GM12878 (cell line): ENCODE measurements at regions not wholly inside any gene's neighbourhood (a gene's known extent, or its start where the extent isn't known, plus 50 kb on each side); places are given as distances from the start of the nearest gene placed in this dataset.

Source experiments
- ATAC-seq: fragments of 200-7000 bp; cut with Tn5 transposase; 3 replicates; pipeline ENCODE4 v1.9.1; 2020; ENCODE audit warnings: mild to moderate bottlenecking, moderate library complexity
- BruUV-seq: library from RNA; stranded (reverse); fragments of 400-500 nt; replicated peaks from 2 replicates; lab custom pipeline; 2021; lab: Mats Ljungman, UMichigan
- CTCF ChIA-PET: fragments of 300-600 bp; sonication (Branson Sonifier 250); formaldehyde crosslinking; extraction: SDS; loops from one replicate; lab custom pipeline; 2021; ENCODE audit warnings: inconsistent platforms; lab: Yijun Ruan, JAX
- POLR2A ChIA-PET: fragments of 350-600 bp; formaldehyde crosslinking; extraction: SDS; loops from one replicate; lab custom pipeline; 2021; ENCODE audit warnings: inconsistent platforms; lab: Charles Lee
- RAD21 ChIA-PET: fragments of 300-600 bp; sonication (Branson Sonifier 250); formaldehyde crosslinking; loops from one replicate; lab custom pipeline; 2023; ENCODE audit warnings: antibody characterized with exemption; ENCODE audit not compliant: unreplicated experiment; lab: Charles Lee
- SMC1A ChIA-PET: fragments of 300-600 bp; sonication (Branson Sonifier 250); formaldehyde crosslinking; loops from one replicate; lab custom pipeline; 2023; ENCODE audit not compliant: unreplicated experiment, uncharacterized antibody; lab: Charles Lee
- DNase-seq: peaks from one replicate; pipeline ENCODE4 v3.0.0-alpha.2; 2011; ENCODE audit warnings: low read depth, low spot score
- FAIRE-seq: peaks from 3 replicates; lab custom pipeline; 2011; peaks lifted over from hg19 to GRCh38; lab: Jason Lieb, UNC
- H2AFZ ChIP-seq: 2 replicates; pipeline ENCODE4 v1.6.0; 2011; ENCODE audit warnings: low read depth, low read length, control low read depth; ENCODE audit not compliant: control insufficient read depth
- H3K27ac ChIP-seq: 2 replicates; pipeline ENCODE4 v1.5.1; 2011; ENCODE audit warnings: control low read depth; ENCODE audit not compliant: control insufficient read depth, insufficient read depth
- H3K27me3 ChIP-seq, 2 experiments: replicated peaks in 1 of 2; 2 replicates each; pipeline versions ENCODE4 v1.6.0 to v1.6.1; 2011; ENCODE audit warnings: low read length in 1 of 2; ENCODE audit not compliant: control insufficient read depth in 2 of 2, insufficient read depth in 2 of 2
- H3K36me3 ChIP-seq, 2 experiments: 2 replicates each; pipeline ENCODE4 v1.5.1; 2011; ENCODE audit warnings: low read length in 1 of 2; ENCODE audit not compliant: control insufficient read depth in 2 of 2, insufficient read depth in 2 of 2
- H3K4me1 ChIP-seq: 2 replicates; pipeline ENCODE4 v1.6.1; 2011; ENCODE audit warnings: mild to moderate bottlenecking, low read length, moderate library complexity, mixed read lengths; ENCODE audit not compliant: control insufficient read depth, insufficient read depth
- H3K4me2 ChIP-seq: 2 replicates; pipeline ENCODE4 v1.6.0; 2011; ENCODE audit warnings: control low read depth; ENCODE audit not compliant: control insufficient read depth, insufficient read depth
- H3K4me3 ChIP-seq: fragments of 200-600 bp; sonication (generic); 2 replicates; pipeline ENCODE4 v1.5.1; 2016
- H3K79me2 ChIP-seq: 2 replicates; pipeline ENCODE4 v1.6.0; 2011; ENCODE audit warnings: low read length; ENCODE audit not compliant: control insufficient read depth, insufficient read depth
- H3K9ac ChIP-seq: 2 replicates; pipeline ENCODE4 v1.8.0; 2011; ENCODE audit warnings: low read length, control low read depth, mixed read lengths; ENCODE audit not compliant: control insufficient read depth, insufficient read depth
- H3K9me3 ChIP-seq: replicated peaks from 3 replicates; pipeline ENCODE4 v1.5.1; 2011; ENCODE audit warnings: mild to moderate bottlenecking, low read length; ENCODE audit not compliant: control insufficient read depth, insufficient read depth
- H4K20me1 ChIP-seq: 2 replicates; pipeline ENCODE4 v1.6.0; 2011; ENCODE audit not compliant: control insufficient read depth, insufficient read depth
- BRCA1 ChIP-seq: IDR thresholded peaks from 2 replicates; pipeline ENCODE4 v1.6.1; 2011; ENCODE audit warnings: low read depth, low read length, improper control_type of control experiment
- CHD2 ChIP-seq: IDR thresholded peaks from 2 replicates; pipeline ENCODE4 v1.6.1; 2011; ENCODE audit warnings: low read depth, low read length, improper control_type of control experiment, borderline replicate concordance
- CREB1 ChIP-seq: IDR thresholded peaks from 2 replicates; pipeline ENCODE4 v1.6.1; 2012; ENCODE audit warnings: low read depth, mild to moderate bottlenecking, inconsistent platforms
- CTCF ChIP-seq, 3 experiments: IDR thresholded peaks in 2 of 3; conservative IDR thresholded peaks in 1 of 3; 2 replicates each; pipeline ENCODE4 v1.5.1; 2011; ENCODE audit warnings: low read depth in 3 of 3, low read length in 3 of 3, mild to moderate bottlenecking in 3 of 3, control low read depth in 2 of 3, moderate library complexity in 2 of 3, inconsistent platforms in 1 of 3, mixed read lengths in 1 of 3; ENCODE audit not compliant: control insufficient read depth in 2 of 3, insufficient read depth in 1 of 3; ENCODE audit errors: extremely low read depth in 1 of 3
- HDAC6 ChIP-seq: fragments of 200-600 bp; sonication (generic); IDR thresholded peaks from one replicate; pipeline ENCODE4 v1.8.0; 2017; ENCODE audit warnings: antibody characterized with exemption; ENCODE audit not compliant: unreplicated experiment
- IKZF1 ChIP-seq: fragments of 450-650 bp; conservative IDR thresholded peaks from 2 replicates; pipeline ENCODE4 v1.6.1; 2017; ENCODE audit warnings: antibody characterized with exemption, mild to moderate bottlenecking
- MLLT1 ChIP-seq: fragments of 450-650 bp; IDR thresholded peaks from 2 replicates; pipeline ENCODE4 v1.6.1; 2016; ENCODE audit warnings: mild to moderate bottlenecking
- MXI1 ChIP-seq: fragments of 150-350 bp; IDR thresholded peaks from 2 replicates; pipeline ENCODE4 v1.6.1; 2011; ENCODE audit warnings: low read depth, mild to moderate bottlenecking, inconsistent platforms, low read length, improper control_type of control experiment
- MYC ChIP-seq: IDR thresholded peaks from 2 replicates; pipeline ENCODE4 v1.6.1; 2011; ENCODE audit warnings: mild to moderate bottlenecking, low read length, moderate library complexity, inconsistent platforms; ENCODE audit not compliant: insufficient read depth, insufficient replicate concordance, insufficient read length, severe bottlenecking
- NR2F1 ChIP-seq: fragments of 450-650 bp; conservative IDR thresholded peaks from 2 replicates; pipeline ENCODE4 v1.6.1; 2017; ENCODE audit warnings: mild to moderate bottlenecking
- PAX8 ChIP-seq: fragments of 450-650 bp; IDR thresholded peaks from 2 replicates; pipeline ENCODE4 v1.6.1; 2017; ENCODE audit warnings: mild to moderate bottlenecking, moderate library complexity
- RCOR1 ChIP-seq: conservative IDR thresholded peaks from 2 replicates; pipeline ENCODE4 v1.6.1; 2012; ENCODE audit warnings: low read depth, low read length, improper control_type of control experiment
- SMAD5 ChIP-seq: IDR thresholded peaks from 2 replicates; pipeline ENCODE4 v1.6.1; 2016; ENCODE audit warnings: antibody characterized with exemption, low read depth
- SREBF1 ChIP-seq: IDR thresholded peaks from 2 replicates; pipeline ENCODE4 v1.6.1; 2012; ENCODE audit warnings: mild to moderate bottlenecking, low read length
- WGBS: methylation state at CpG from one replicate; pipeline ENCODE4 v1.1.6; 2016; ENCODE audit warnings: low lambda C conversion rate; ENCODE audit not compliant: insufficient replicate concordance, insufficient coverage; ENCODE audit errors: missing lambda C conversion rate; 5-methylcytosine and 5-hydroxymethylcytosine counted together
- in situ Hi-C: fragments of 300-500 bp; cut with MboI; formaldehyde crosslinking; loops from 9 replicates; pipeline ENCODE4 v1.14.3; 2018; ENCODE audit warnings: mixed read lengths
- intact Hi-C: fragments of 100-400 bp; cut with micrococcal nuclease; formaldehyde crosslinking; loops from one replicate; pipeline ENCODE4 v1.14.2; 2022; ENCODE audit not compliant: unreplicated experiment

GRCh38 chr2:8430628-8431027 lies 251.2 kb upstream of the ID2 start:
- Histone ChIP-seq H3K27me3 (no peaks in the 10 kb centered on the region), H3K4me1 (peaks cover 13% of the 10 kb centered on the region), H3K27ac (no peak overlapping the region), H3K36me3 (no peaks in the 10 kb centered on the region; a peak in 1 of 4 replicates), H3K4me3 (no peak overlapping the region), H4K20me1 (no peaks in the 10 kb centered on the region), H3K79me2 (no peaks in the 10 kb centered on the region), H3K9ac (no peak overlapping the region), H3K4me2 (no peak overlapping the region), H2AFZ (no peak overlapping the region), H3K9me3 (peaks cover 7% of the 10 kb centered on the region; the same call in 2 of the 3 replicates)
- ChIA-PET RAD21 (interaction anchor here (1.0 to 1.1 kb wide), 3 partner anchors 9 to 58 kb away, joined by 3 read pairs; no protein-coding TSS in a partner anchor), POLR2A (interaction anchor here (1.2 kb wide), 2 partner anchors 10 kb away, joined by 3 to 5 read pairs; no protein-coding TSS in a partner anchor), SMC1A (interaction anchor here (0.9 to 1.9 kb wide), 10 partner anchors 9 to 1004 kb away, joined by 3 to 10 read pairs (median 3); partner anchors contain the start of gene ID2), CTCF (interaction anchor here (1.0 to 2.5 kb wide), 5 partner anchors 9 to 193 kb away, joined by 3 to 20 read pairs (median 4); no protein-coding TSS in a partner anchor)
- DNase-seq: no peak
- no TSS peak for BruUV-seq
- intact Hi-C loops (no loop called here), in situ Hi-C loops (no loop called here)
- ATAC-seq: no peak
- no peak for TF ChIP-seq CHD2
- 0 out of 6 replicates have a peak, but pooled peaks of 2 of the 3 experiments have one; percentile 11 to 14 for TF ChIP-seq CTCF (IDR thresholded peaks at IDR 0.05 in 2 of 3, conservative IDR thresholded peaks at IDR 0.05 in 1 of 3; ENCODE audit: control insufficient read depth in 2 of 3, extremely low read depth in 1 of 3, insufficient read depth in 1 of 3, low read depth in 3 of 3, low read length in 3 of 3)
- no peak for FAIRE-seq
- 46% methylated on average over 4 of the region's 4 CpGs for WGBS

GRCh38 chr2:8431446-8432125 lies 250.3 kb upstream of the ID2 start:
- Histone ChIP-seq H3K4me3 (no peak overlapping the region), H4K20me1 (no peaks in the 10 kb centered on the region), H3K27me3 (no peaks in the 10 kb centered on the region), H3K27ac (no peak overlapping the region), H2AFZ (no peak overlapping the region), H3K4me1 (peaks cover 13% of the 10 kb centered on the region), H3K36me3 (no peaks in the 10 kb centered on the region), H3K9me3 (peaks cover 3% of the 10 kb centered on the region; the same call in 2 of the 3 replicates), H3K9ac (no peak overlapping the region), H3K79me2 (no peaks in the 10 kb centered on the region), H3K4me2 (no peak overlapping the region)
- CTCF ChIA-PET: interaction anchor here (1.5 to 2.5 kb wide), 2 partner anchors 10 to 140 kb away, joined by 4 to 20 read pairs; no protein-coding TSS in a partner anchor
- 48% methylated on average over 3 of the region's 3 CpGs for WGBS
- in situ Hi-C loops (no loop called here), intact Hi-C loops (no loop called here)
- SMC1A ChIA-PET: interaction anchor here (1.1 to 1.8 kb wide), 4 partner anchors 10 to 1004 kb away, joined by 3 to 10 read pairs (median 3); no protein-coding TSS in a partner anchor
- ATAC-seq: no peak
- no peak for DNase-seq
- RAD21 ChIA-PET: no interaction called here
- POLR2A ChIA-PET: no interaction called here
- BruUV-seq: no TSS peak
- no peak for FAIRE-seq
- TF ChIP-seq PAX8 (no peak), IKZF1 (no peak), RCOR1 (no peak), BRCA1 (no peak), MYC (no peak), SREBF1 (no peak), MLLT1 (no peak), HDAC6 (no peak), SMAD5 (no peak), NR2F1 (no peak), MXI1 (no peak), CREB1 (no peak)
